Activated CD4-positive, alpha-beta memory T cell treated with anti-CD3 and anti-CD28 coated beads for 36 hours (primary cell): ENCODE measurements at regions not wholly inside any gene's neighbourhood (a gene's known extent, or its start where the extent isn't known, plus 50 kb on each side); places are given as distances from the start of the nearest gene placed in this dataset.
"Not testable (repeated sequence)": the region's sequence is repeated elsewhere in the genome, so short reads cannot be mapped to it uniquely, and the experiment has no call there.

Experiments used
- CTCF ChIA-PET: fragments of 350-600 bp; sonication (Branson Sonifier 250); formaldehyde crosslinking; loops from one replicate; lab custom pipeline; 2021; ENCODE audit warnings: antibody characterized with exemption, inconsistent platforms; lab: Charles Lee
- POLR2A ChIA-PET: fragments of 350-600 bp; sonication (Branson Sonifier 250); formaldehyde crosslinking; loops from one replicate; lab custom pipeline; 2021; ENCODE audit warnings: antibody characterized with exemption; lab: Charles Lee
- DNase-seq: peaks from one replicate; pipeline ENCODE4 v3.0.0-alpha.2; 2020
- H3K27ac Mint-ChIP-seq: one replicate; pipeline ENCODE4 v1.8.0; 2021; ENCODE audit warnings: mixed read lengths
- H3K27me3 Mint-ChIP-seq: one replicate; pipeline ENCODE4 v1.8.0; 2021; ENCODE audit warnings: mixed read lengths
- H3K36me3 Mint-ChIP-seq: one replicate; pipeline ENCODE4 v1.8.0; 2021; ENCODE audit warnings: mixed read lengths
- H3K4me1 Mint-ChIP-seq: one replicate; pipeline ENCODE4 v1.8.0; 2021; ENCODE audit warnings: low read depth, mixed read lengths
- H3K4me3 Mint-ChIP-seq: one replicate; pipeline ENCODE4 v1.8.0; 2021; ENCODE audit warnings: mild to moderate bottlenecking, mixed read lengths
- H3K9me3 Mint-ChIP-seq: one replicate; pipeline ENCODE4 v1.8.0; 2021; ENCODE audit warnings: mixed read lengths
- intact Hi-C: fragments of 100-400 bp; cut with micrococcal nuclease; formaldehyde crosslinking; loops from one replicate; pipeline ENCODE4 v1.15.1; 2023

DNA sequence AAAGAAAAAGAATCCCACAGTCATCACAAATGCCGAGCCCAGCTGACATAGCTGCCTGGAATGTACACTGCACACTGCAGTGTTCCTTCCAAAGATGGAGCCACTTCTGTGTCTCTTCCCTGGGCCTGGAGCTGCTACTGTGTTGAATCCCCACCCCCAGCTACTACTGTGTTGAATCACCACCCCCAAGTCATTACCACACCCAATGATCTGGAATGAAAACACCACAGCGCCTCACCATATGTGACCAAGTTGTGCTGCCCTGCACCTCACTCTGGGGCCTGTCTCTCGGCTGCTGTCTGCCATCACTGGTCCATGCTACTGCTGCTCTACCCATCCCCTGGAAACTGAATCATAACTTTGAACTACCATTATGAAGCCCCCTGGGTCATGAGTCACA, 861.2 kb downstream of the UQCRFS1 start:
- Mint-ChIP-seq H3K4me3 (no peak overlapping the region), H3K4me1 (no peaks in the 10 kb centered on the region), H3K27ac (no peak overlapping the region), H3K36me3 (no peaks in the 10 kb centered on the region), H3K27me3 (no peaks in the 10 kb centered on the region), H3K9me3 (peaks cover 37% of the 10 kb centered on the region)
- ChIA-PET POLR2A (no interaction called here), CTCF (no interaction called here)
- intact Hi-C loops = no loop called here
- no peak for DNase-seq

DNA sequence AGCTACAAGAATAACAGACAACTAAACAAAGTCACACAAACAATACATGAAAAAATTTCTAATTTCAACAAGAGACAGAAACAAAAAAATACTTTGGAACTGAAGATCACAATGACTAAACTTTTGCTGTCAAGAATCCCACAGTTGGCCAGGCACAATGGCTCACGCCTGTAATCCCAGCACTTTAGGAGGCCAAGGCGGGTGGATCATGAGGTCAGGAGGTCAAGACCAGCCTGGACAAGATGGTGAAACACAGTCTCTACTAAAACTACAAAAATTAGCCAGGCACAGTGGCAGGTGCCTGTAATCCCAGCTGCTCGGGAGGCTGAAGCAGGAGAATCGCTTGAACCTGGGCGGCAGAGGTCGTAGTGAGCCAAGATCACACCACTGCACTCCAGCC, 861.6 kb downstream of the UQCRFS1 start:
- H3K27me3 Mint-ChIP-seq, CTCF ChIA-PET, intact Hi-C loops, H3K4me1 Mint-ChIP-seq, DNase-seq, H3K4me3 Mint-ChIP-seq, H3K27ac Mint-ChIP-seq, POLR2A ChIA-PET, H3K36me3 Mint-ChIP-seq: not testable (repeated sequence)
- H3K9me3 Mint-ChIP-seq = peaks cover 37% of the 10 kb centered on the region

DNA sequence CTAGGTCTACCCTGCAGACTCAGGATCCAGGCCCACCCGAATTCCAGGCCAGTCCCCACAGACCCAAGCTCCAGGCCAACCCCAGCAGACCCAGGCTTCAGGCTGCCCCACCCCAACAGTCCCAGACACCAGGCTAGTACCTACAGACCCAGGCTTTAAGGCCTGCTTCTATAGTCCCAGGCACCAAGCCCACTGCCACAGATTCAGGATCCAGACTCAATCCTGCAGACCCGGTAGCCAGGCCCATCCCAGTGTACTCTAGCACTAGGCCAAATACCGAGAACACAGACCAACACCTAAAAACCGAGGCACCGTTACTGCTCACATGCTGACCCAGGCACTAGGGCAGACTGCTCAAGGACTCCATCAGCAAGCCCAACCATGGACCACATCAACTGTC, 862.3 kb downstream of the UQCRFS1 start:
- Mint-ChIP-seq H3K27ac (no peak overlapping the region), H3K9me3 (peaks cover 33% of the 10 kb centered on the region), H3K36me3 (no peaks in the 10 kb centered on the region), H3K4me1 (no peaks in the 10 kb centered on the region), H3K4me3 (no peak overlapping the region), H3K27me3 (no peaks in the 10 kb centered on the region)
- no peak for DNase-seq
- ChIA-PET CTCF (no interaction called here), POLR2A (no interaction called here)
- intact Hi-C loops = no loop called here

DNA sequence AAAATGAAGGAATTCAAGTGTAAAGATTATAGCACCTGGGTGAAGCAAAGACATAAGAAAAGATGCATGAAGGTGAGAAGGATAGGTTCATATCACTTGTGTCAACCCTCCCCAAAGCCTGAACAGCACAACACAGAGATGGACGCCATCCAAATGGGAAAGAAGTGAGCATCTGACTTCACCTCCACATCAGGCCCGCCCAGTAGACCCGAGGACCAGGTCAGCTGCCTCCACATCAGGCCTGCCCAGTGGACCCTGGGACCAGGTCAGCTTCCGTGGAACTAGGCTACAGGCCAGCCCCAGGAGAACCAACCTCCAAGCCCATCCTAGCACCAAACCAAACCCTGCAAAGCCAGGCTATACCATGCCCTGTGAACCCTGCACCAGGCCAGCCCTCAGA, 862.9 kb downstream of the UQCRFS1 start:
- Mint-ChIP-seq H3K36me3 (no peaks in the 10 kb centered on the region), H3K4me1 (no peaks in the 10 kb centered on the region), H3K27me3 (no peaks in the 10 kb centered on the region), H3K9me3 (peaks cover 31% of the 10 kb centered on the region), H3K27ac (no peak overlapping the region), H3K4me3 (no peak overlapping the region)
- CTCF ChIA-PET = no interaction called here
- POLR2A ChIA-PET = no interaction called here
- no peak for DNase-seq
- intact Hi-C loops = no loop called here

DNA sequence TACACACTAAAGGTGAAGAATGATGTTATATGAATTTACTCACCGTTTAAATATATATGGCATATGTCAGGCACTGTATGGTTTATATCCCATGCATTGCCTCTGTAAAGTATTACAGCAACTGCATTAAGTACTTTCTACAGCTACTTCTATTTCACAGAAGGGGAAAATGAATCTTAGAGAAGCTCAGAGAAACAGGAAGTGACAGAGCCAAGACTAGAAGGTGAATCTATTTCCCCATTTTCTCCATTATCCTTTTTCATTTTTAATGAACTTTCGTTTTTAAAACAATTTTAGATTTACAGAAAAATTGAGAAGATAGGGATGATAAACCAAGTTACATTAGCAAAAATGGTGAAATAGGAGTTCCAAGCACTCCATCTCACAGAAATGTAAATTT, 863.3 kb downstream of the UQCRFS1 start:
- CTCF ChIA-PET = no interaction called here
- POLR2A ChIA-PET = no interaction called here
- no peaks in the 10 kb centered on the region for H3K36me3 Mint-ChIP-seq
- H3K4me1 Mint-ChIP-seq = no peaks in the 10 kb centered on the region
- H3K27me3 Mint-ChIP-seq = no peaks in the 10 kb centered on the region
- DNase-seq = no peak
- H3K9me3 Mint-ChIP-seq = peaks cover 31% of the 10 kb centered on the region
- no peak overlapping the region for H3K27ac Mint-ChIP-seq
- intact Hi-C loops = no loop called here
- no peak overlapping the region for H3K4me3 Mint-ChIP-seq

DNA sequence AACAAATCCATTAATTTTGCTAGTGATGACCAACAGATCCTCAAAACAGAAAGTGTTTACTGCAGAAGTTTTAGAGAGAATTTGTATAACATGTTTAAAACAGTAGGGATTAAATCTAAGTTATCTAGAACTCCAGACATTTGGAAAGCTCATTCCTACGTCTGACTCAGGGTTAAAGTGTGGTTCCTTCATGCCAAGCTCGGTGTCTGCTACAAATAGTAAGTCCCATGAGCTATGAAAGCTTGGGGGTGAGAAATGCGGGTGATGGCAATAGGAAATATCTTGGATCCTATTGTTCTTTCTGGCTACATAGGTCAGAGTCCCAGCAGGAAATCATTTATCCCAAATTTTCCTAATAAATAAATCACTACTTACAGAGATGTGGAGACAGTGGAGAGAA, 867.1 kb downstream of the UQCRFS1 start:
- no peak overlapping the region for H3K27ac Mint-ChIP-seq
- H3K9me3 Mint-ChIP-seq = peaks cover 14% of the 10 kb centered on the region
- H3K4me3 Mint-ChIP-seq = no peak overlapping the region
- H3K36me3 Mint-ChIP-seq = no peaks in the 10 kb centered on the region
- no peak for DNase-seq
- intact Hi-C loops = no loop called here
- ChIA-PET POLR2A (no interaction called here), CTCF (no interaction called here)
- no peaks in the 10 kb centered on the region for H3K4me1 Mint-ChIP-seq
- H3K27me3 Mint-ChIP-seq = no peaks in the 10 kb centered on the region

DNA sequence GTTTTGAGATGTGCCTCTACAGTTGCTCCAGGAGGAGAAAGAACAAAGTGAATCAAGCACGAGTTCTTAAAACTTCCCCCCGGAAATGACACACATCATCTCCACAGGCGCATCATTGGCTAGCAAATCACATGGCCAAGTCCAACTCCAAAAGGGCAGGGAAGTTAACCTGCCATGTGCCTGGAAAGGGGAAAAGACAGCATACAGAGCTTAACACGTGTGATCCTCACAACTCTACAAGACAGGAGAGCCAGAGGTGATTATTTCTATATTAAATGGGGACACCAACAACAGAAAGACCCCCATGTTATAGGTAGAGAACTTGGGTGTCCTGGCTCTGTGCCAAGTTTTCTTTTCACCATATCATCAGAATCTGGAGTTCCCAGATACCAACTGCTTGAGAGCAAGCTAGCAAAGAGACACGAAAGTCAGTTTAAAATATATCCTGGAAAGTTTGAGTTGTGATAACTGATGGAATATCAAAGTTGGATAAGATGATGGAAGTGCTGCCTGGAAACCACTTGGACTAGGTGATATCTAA, 871.1 kb downstream of the UQCRFS1 start:
- ChIA-PET POLR2A (no interaction called here), CTCF (no interaction called here)
- Mint-ChIP-seq H3K27me3 (no peaks in the 10 kb centered on the region), H3K4me1 (no peaks in the 10 kb centered on the region), H3K27ac (no peak overlapping the region), H3K4me3 (no peak overlapping the region), H3K9me3 (peaks cover 21% of the 10 kb centered on the region), H3K36me3 (no peaks in the 10 kb centered on the region)
- intact Hi-C loops = no loop called here
- DNase-seq = no peak

DNA sequence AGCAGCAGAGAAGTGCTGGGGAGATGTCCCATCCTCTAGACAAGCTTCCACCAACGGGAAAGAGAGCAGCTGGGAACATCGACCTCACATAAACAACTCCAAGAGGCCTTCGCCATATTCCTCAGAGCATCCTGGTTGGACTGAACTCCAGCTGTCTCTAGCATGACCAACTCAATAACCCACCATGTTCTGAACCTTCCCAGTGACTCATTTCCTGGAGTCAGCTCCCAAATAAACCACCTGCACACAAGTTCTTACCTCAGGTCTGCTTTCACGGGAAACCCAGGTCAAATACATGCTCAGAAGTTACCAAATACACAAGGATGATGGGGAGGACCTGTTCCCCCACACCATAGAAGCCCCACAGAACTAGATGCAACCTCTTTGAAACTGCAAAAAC, 878.5 kb downstream of the UQCRFS1 start:
- ChIA-PET CTCF (no interaction called here), POLR2A (no interaction called here)
- Mint-ChIP-seq H3K9me3 (peaks cover 22% of the 10 kb centered on the region), H3K27ac (no peak overlapping the region), H3K36me3 (no peaks in the 10 kb centered on the region), H3K27me3 (no peaks in the 10 kb centered on the region), H3K4me3 (no peak overlapping the region), H3K4me1 (no peaks in the 10 kb centered on the region)
- no peak for DNase-seq
- intact Hi-C loops = no loop called here

DNA sequence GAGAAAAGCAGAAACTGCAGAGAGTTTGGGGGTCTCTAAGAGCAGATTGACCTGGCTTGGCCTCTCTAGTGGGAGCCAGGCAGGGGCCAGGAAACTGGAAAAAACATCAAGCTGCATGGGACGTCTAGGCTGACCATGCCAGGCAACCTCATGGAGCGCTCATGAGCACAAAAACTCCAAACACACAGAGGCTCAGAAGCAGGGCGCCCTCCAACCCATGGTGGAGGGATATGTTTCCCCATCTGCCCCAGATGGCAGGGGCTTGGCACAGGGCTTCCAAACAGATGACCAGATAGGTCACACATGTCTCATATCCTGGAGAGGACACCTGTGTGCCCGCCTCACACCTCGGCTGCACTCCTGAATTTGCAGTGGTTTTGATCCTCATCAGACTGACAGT, 879.0 kb downstream of the UQCRFS1 start:
- no peaks in the 10 kb centered on the region for H3K4me1 Mint-ChIP-seq
- H3K36me3 Mint-ChIP-seq = no peaks in the 10 kb centered on the region
- no peak overlapping the region for H3K4me3 Mint-ChIP-seq
- no peak for DNase-seq
- H3K27me3 Mint-ChIP-seq = no peaks in the 10 kb centered on the region
- H3K27ac Mint-ChIP-seq = no peak overlapping the region
- H3K9me3 Mint-ChIP-seq = peaks cover 23% of the 10 kb centered on the region
- ChIA-PET CTCF (no interaction called here), POLR2A (no interaction called here)
- intact Hi-C loops = no loop called here

DNA sequence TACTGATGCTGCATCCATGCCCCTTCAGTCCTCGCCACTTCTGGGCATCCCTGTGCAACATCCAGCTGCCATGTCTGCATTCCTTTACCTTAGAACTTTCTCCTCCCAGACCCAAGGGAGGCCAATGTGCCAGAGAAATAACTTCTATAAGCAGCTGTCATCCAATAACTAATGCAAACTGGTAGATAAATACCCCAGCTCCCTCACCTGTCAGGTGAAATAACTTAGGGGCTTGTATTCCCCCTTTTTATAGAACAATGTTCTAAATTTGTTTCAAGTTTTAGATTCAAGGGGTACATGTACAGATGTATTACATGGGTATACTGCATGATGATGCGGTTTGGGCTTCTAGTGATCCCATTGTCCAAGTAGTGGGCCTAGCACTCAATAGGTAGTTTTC, 880.1 kb downstream of the UQCRFS1 start:
- intact Hi-C loops = no loop called here
- Mint-ChIP-seq H3K9me3 (peaks cover 21% of the 10 kb centered on the region), H3K4me3 (no peak overlapping the region), H3K36me3 (no peaks in the 10 kb centered on the region), H3K27ac (no peak overlapping the region), H3K27me3 (no peaks in the 10 kb centered on the region), H3K4me1 (no peaks in the 10 kb centered on the region)
- CTCF ChIA-PET = no interaction called here
- POLR2A ChIA-PET = no interaction called here
- no peak for DNase-seq

DNA sequence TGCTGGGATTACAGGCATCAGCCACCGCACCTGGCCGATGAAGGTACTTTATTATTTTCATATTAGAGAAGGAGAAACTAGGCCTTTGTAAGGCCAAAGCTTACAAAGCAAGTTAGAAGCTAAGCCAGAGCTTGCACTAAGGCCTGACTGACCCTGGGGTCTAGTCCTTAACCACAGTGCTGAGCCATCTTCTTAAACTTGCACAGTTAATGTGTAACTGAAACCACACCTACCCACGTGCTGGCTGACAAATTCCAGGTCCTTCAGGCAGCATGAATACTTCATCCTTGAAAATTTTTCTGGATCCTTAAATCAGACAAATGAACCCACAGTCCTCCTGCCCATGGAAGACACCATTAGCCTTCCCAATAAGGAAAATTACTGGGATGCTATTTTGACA, 880.6 kb downstream of the UQCRFS1 start:
- no peaks in the 10 kb centered on the region for H3K4me1 Mint-ChIP-seq
- POLR2A ChIA-PET = no interaction called here
- H3K9me3 Mint-ChIP-seq = peaks cover 16% of the 10 kb centered on the region
- no peaks in the 10 kb centered on the region for H3K27me3 Mint-ChIP-seq
- H3K4me3 Mint-ChIP-seq = no peak overlapping the region
- no peak overlapping the region for H3K27ac Mint-ChIP-seq
- no peak for DNase-seq
- intact Hi-C loops = no loop called here
- no peaks in the 10 kb centered on the region for H3K36me3 Mint-ChIP-seq
- CTCF ChIA-PET = no interaction called here

DNA sequence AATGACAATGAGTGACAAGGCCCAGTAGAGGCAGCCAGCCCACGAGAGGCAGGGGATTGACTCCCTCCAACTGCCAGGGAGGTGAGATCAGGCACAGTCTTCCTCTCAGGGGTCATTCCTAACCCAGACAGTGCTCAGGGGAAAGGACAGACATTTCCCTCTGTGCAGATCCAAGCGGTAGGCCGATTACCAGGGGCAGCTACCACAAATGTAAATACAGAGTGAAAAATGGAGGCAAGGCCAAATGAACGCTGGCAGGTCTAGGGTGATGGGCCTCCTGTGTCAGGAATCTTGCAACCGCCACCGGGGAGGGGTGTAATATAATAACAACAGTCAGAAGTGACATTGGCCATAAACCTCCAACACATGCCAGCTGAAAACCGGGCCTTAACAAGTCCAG, 881.4 kb downstream of the UQCRFS1 start:
- POLR2A ChIA-PET = no interaction called here
- intact Hi-C loops = no loop called here
- CTCF ChIA-PET = no interaction called here
- H3K27me3 Mint-ChIP-seq = no peaks in the 10 kb centered on the region
- H3K9me3 Mint-ChIP-seq = peaks cover 16% of the 10 kb centered on the region
- H3K27ac Mint-ChIP-seq = no peak overlapping the region
- no peak overlapping the region for H3K4me3 Mint-ChIP-seq
- H3K4me1 Mint-ChIP-seq = no peaks in the 10 kb centered on the region
- no peak for DNase-seq
- H3K36me3 Mint-ChIP-seq = no peaks in the 10 kb centered on the region

DNA sequence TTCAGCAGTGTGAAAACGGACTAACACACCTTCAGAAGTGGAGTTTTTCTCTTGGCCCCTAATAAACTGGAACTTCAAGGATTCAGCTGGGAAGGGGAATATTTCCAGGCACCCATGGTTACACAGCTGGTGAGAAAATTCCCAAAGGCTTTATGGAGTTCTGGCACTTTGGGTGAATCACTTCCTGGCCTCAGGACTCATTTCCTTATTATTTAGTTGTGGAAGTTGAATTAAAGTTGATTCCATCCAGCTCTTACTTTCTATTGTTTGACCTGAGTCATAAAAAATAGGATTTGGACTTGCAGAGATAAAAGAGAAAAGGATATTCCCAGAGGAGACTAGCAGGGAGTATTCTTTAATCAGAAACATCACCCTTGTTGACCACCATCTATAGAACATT, 882.1 kb downstream of the UQCRFS1 start:
- intact Hi-C loops = no loop called here

More for the DNA sequence above, 882.1 kb downstream of the UQCRFS1 start:
- Mint-ChIP-seq H3K27me3 (no peaks in the 10 kb centered on the region), H3K4me3 (no peak overlapping the region), H3K9me3 (peaks cover 11% of the 10 kb centered on the region), H3K4me1 (no peaks in the 10 kb centered on the region), H3K36me3 (no peaks in the 10 kb centered on the region), H3K27ac (no peak overlapping the region)
- ChIA-PET CTCF (no interaction called here), POLR2A (no interaction called here)
- DNase-seq = no peak
